Left hindlimb (tissue), 1 donor: ENCODE measurements at regions not wholly inside any gene's neighbourhood (a gene's known extent, or its start where the extent isn't known, plus 50 kb on each side); places are given as distances from the start of the nearest gene placed in this dataset.
A peak's percentile ranks its signal among the peaks of the same experiment; 100 is the strongest.
"Not testable (repeated sequence)": the region's sequence is repeated elsewhere in the genome, so short reads cannot be mapped to it uniquely, and the experiment has no call there.

Source experiments
- DNase-seq: peaks from one replicate; pipeline ENCODE4 v3.0.0-alpha.2; 2018

- not testable (repeated sequence) for DNase-seq
These were observed 243.2 kb downstream of the CWH43 start for GRCh38 chr4:49229243-49229642.

- not testable (repeated sequence) for DNase-seq
These were observed 243.6 kb downstream of the CWH43 start for GRCh38 chr4:49229713-49230112.

GRCh38 chr4:49233346-49233745 is 247.3 kb downstream of the CWH43 start:
- not testable (repeated sequence) for DNase-seq

GRCh38 chr4:49233749-49234148 is 247.7 kb downstream of the CWH43 start:
- not testable (repeated sequence) for DNase-seq

- DNase-seq = not testable (repeated sequence)
These were observed 248.3 kb downstream of the CWH43 start for GRCh38 chr4:49234382-49234781.

GRCh38 chr4:49235413-49236160 is 249.5 kb downstream of the CWH43 start:
- not testable (repeated sequence) for DNase-seq

GRCh38 chr4:49236474-49236873 is 250.4 kb downstream of the CWH43 start:
- DNase-seq = not testable (repeated sequence)

- DNase-seq = not testable (repeated sequence)
These were observed 255.2 kb downstream of the CWH43 start for GRCh38 chr4:49241295-49241694.

GRCh38 chr4:49262786-49263185 is 276.7 kb downstream of the CWH43 start:
- DNase-seq = not testable (repeated sequence)

- not testable (repeated sequence) for DNase-seq
These were observed 284.4 kb downstream of the CWH43 start for GRCh38 chr4:49270435-49270834.

GRCh38 chr4:49270912-49271311 is 284.8 kb downstream of the CWH43 start:
- DNase-seq = not testable (repeated sequence)

GRCh38 chr4:49285905-49286304 is 299.8 kb downstream of the CWH43 start:
- DNase-seq = not testable (repeated sequence)

- peak; percentile 25 for DNase-seq
These were observed 301.1 kb downstream of the CWH43 start for GRCh38 chr4:49286926-49287745.

GRCh38 chr4:49287893-49288292 is 301.8 kb downstream of the CWH43 start:
- DNase-seq = not testable (repeated sequence)

GRCh38 chr4:49288796-49289195 is 302.7 kb downstream of the CWH43 start:
- DNase-seq = not testable (repeated sequence)

GRCh38 chr4:49314815-49315214 is 328.7 kb downstream of the CWH43 start:
- DNase-seq = not testable (repeated sequence)

GRCh38 chr4:49320725-49321410 is 334.8 kb downstream of the CWH43 start:
- not testable (repeated sequence) for DNase-seq

- DNase-seq = not testable (repeated sequence)
These were observed 335.6 kb downstream of the CWH43 start for GRCh38 chr4:49321511-49322300.

- not testable (repeated sequence) for DNase-seq
These were observed 336.8 kb downstream of the CWH43 start for GRCh38 chr4:49322610-49323572.

- DNase-seq = not testable (repeated sequence)
These were observed 337.5 kb downstream of the CWH43 start for GRCh38 chr4:49323573-49323940.
